T-helper 2 cell treated with Interferon-gamma antibody and Interleukin-4, amounts not matched to agents 5 μg/mL and 100 μg/mL, for 36 hours (primary cell): ENCODE measurements at regions not wholly inside any gene's neighbourhood (a gene's known extent, or its start where the extent isn't known, plus 50 kb on each side); places are given as distances from the start of the nearest gene placed in this dataset.
"Not testable (repeated sequence)": the region's sequence is repeated elsewhere in the genome, so short reads cannot be mapped to it uniquely, and the experiment has no call there.

ENCODE experiments used
- DNase-seq: peaks from one replicate; pipeline ENCODE4 v3.0.0; 2021; ENCODE audit warnings: low spot score
- H3K27ac Mint-ChIP-seq: one replicate; pipeline ENCODE4 v1.8.0; 2021; ENCODE audit warnings: mild to moderate bottlenecking, mixed read lengths
- H3K27me3 Mint-ChIP-seq: one replicate; pipeline ENCODE4 v1.8.0; 2021; ENCODE audit warnings: low read depth, mixed read lengths
- H3K36me3 Mint-ChIP-seq: one replicate; pipeline ENCODE4 v1.8.0; 2021; ENCODE audit warnings: low read depth, mixed read lengths
- H3K4me1 Mint-ChIP-seq: one replicate; pipeline ENCODE4 v1.8.0; 2021; ENCODE audit warnings: low read depth, mixed read lengths
- H3K4me3 Mint-ChIP-seq: one replicate; pipeline ENCODE4 v1.8.0; 2022; ENCODE audit warnings: mild to moderate bottlenecking, moderate library complexity, mixed read lengths
- H3K9me3 Mint-ChIP-seq: one replicate; pipeline ENCODE4 v1.8.0; 2021; ENCODE audit warnings: mixed read lengths

DNA sequence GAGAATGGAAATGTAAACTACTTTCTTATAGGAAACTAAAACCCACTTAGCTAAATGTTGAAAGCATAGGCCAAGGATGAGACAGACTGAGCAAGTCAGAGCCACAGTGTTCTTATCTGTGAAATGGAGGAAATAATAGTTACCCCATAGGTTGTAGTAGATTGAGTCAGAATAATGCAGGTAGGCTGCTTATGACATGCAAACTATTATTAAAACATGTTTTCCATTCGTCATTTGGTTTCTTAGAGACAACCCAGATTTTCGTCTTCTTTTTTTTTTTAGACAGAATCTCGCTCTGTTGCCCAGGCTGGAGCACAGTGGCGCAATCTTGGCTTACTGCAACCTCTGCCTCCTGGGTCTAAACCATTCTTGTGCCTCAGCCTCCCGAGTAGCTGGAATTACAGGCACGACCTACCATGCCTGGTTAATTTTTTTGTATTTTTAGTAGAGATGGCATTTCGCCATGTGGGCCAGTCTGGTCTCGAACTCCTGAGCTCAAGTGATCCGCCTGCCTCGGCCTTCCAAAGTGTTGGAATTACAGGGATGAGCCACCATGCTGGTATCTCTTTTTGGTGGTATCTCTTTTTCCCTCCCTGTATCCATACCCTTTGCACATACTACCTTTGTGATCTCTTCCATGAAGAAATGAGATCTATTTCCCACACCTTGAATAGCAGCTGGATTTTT lies 196.5 kb upstream of the ZNF217 start:
- no peak for DNase-seq
- no peak overlapping the region for H3K27ac Mint-ChIP-seq

DNA sequence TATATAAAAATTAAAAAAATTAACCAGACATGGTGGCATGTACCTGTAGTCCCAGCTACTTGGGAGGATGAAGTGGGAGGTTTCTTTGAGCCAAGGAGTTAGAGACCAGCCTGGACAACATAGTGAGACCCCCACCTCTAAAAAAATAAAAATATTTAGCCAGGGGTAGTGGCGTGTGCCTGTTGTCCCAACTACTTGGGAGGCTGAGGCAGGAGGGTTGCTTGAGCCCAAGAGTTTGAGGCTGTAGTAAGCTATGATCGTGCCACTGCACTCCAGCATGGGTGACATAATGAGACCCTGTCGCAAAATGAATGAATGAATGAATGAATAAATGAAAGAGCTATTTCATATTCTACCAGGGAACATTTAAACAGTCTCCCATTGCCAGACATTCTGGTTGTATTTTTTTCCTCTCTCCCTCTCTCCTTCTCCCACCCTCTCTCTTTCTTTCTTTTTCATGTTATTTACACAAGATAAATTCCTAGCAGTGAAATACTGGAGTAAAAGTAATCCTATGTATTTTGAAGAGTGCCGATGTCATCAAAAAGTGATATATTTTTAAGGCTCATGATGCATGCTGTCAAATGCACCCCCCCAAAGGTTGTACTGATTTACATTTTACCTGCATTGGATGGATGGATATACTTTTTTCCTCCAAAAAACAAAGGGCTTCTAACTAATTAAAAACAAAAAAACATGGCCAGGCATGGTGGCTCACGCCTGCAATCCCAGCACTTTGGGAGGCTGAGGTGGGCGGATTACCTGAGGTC lies 194.8 kb upstream of the ZNF217 start:
- Mint-ChIP-seq H3K27ac (no peak overlapping the region), H3K9me3 (no peaks in the 10 kb centered on the region)

More for the DNA sequence above, 196.5 kb upstream of the ZNF217 start:
- Mint-ChIP-seq H3K27me3 (no peaks in the 10 kb centered on the region), H3K4me1 (peaks cover 24% of the 10 kb centered on the region), H3K9me3 (no peaks in the 10 kb centered on the region), H3K4me3 (no peak overlapping the region), H3K36me3 (no peaks in the 10 kb centered on the region)

DNA sequence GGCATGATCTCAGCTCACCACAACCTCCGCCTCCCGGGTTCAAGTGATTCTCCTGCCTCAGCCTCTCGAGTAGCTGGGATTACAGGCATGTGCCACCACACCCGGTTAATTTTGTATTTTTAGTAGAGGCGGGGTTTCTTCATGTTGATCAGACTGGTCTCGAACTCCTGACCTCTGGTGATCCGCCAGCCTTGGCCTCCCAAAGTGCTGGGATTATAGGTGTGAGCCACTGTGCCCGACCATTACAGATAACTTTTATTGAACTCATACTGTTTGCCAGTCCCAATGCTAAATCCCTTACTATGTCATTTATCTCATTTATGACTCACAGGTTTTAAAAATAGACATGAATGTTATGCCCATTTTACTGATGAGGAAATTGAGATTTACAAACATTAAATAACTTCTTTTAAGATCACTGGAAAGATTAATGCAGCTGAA lies 193.9 kb upstream of the ZNF217 start:
- H3K9me3 Mint-ChIP-seq, DNase-seq, H3K36me3 Mint-ChIP-seq, H3K27me3 Mint-ChIP-seq, H3K27ac Mint-ChIP-seq, H3K4me3 Mint-ChIP-seq: not testable (repeated sequence)
- peaks cover 22% of the 10 kb centered on the region for H3K4me1 Mint-ChIP-seq

More for the DNA sequence above, 194.8 kb upstream of the ZNF217 start:
- no peaks in the 10 kb centered on the region for H3K27me3 Mint-ChIP-seq
- no peak for DNase-seq
- no peak overlapping the region for H3K4me3 Mint-ChIP-seq
- H3K4me1 Mint-ChIP-seq: peaks cover 24% of the 10 kb centered on the region
- H3K36me3 Mint-ChIP-seq: no peaks in the 10 kb centered on the region

DNA sequence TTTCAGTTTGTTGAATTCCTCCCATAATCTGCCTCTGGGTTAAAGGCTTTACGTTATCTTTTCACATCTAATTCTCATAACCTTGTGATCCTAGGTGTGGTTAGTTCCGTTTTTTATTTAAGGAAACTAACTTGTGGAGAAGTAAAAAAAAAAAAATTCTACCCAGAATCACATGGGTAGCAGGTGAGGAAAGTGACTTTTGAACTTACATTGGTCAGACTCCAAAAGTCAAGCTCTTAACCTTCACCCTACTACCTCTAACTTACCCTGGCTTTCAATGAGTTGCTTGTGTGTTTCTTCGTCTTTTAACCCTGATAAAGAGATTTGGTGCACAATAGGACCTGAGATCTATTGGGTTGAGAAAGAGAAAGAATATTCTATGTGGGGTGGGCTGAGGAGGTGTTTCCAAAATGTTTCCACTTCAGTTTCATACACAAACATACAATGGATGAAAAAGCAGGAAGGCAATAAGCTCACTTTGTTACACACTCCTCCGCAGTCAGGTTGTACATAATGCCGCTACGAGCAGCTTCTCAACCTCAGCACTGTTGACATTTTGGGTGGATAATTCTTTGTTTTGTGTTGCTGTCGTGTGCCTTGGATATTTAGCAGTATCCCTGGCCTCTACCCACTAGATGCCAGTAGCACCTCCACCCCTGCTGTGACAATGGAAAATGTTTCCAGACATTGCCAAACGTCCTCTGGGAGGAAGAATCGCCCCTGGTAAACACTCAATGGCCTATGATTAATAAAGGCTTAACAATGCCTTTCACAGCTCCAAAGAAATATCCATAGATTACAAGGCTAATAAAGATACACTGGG lies 193.0 kb upstream of the ZNF217 start:
- H3K27me3 Mint-ChIP-seq: no peaks in the 10 kb centered on the region
- H3K9me3 Mint-ChIP-seq: no peaks in the 10 kb centered on the region
- no peak overlapping the region for H3K27ac Mint-ChIP-seq
- peaks cover 22% of the 10 kb centered on the region for H3K4me1 Mint-ChIP-seq
- H3K36me3 Mint-ChIP-seq: no peaks in the 10 kb centered on the region
- no peak for DNase-seq
- no peak overlapping the region for H3K4me3 Mint-ChIP-seq

DNA sequence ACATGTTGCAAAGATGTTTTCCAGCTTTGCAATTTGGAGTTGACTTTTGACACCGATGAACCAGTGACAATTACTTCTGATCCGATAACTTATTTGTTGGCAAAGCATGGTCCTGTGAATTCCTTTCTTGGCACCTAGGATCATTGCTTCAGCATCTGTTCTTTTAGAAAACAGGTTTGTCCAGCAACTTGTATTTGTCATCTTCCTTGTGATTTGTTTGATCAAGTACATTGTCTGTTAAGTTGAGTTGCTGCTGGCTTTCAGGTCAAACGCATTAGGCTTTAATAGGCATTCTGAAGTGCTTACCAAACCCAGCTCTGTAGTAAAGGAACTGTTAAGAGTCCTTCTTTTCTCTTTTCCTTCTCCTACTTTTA lies 192.4 kb upstream of the ZNF217 start:
- no peaks in the 10 kb centered on the region for H3K27me3 Mint-ChIP-seq
- no peaks in the 10 kb centered on the region for H3K9me3 Mint-ChIP-seq
- peaks cover 22% of the 10 kb centered on the region for H3K4me1 Mint-ChIP-seq
- H3K27ac Mint-ChIP-seq: no peak overlapping the region
- H3K4me3 Mint-ChIP-seq: no peak overlapping the region
- DNase-seq: no peak
- no peaks in the 10 kb centered on the region for H3K36me3 Mint-ChIP-seq

DNA sequence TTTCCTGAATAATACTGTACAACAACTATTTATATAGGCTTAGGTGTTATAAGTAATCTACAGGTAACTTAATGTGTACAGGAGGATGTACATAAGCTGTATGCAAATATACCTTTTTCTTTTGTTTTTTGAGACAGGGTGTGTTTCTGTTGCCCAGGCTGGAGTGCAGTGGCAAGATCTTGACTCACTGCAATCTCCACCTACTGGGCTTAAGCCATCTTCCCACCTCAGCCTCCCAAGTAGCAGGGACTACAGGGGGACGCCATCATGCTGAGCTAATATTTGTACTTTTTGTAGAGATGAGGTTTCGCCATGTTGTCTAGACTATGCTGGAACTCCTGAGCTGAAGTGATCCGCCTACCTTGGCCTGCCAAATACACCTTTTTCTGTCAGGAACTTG lies 191.7 kb upstream of the ZNF217 start:
- DNase-seq: no peak
- Mint-ChIP-seq H3K9me3 (no peaks in the 10 kb centered on the region), H3K4me3 (no peak overlapping the region), H3K36me3 (no peaks in the 10 kb centered on the region), H3K27ac (no peak overlapping the region), H3K4me1 (peaks cover 22% of the 10 kb centered on the region), H3K27me3 (no peaks in the 10 kb centered on the region)

DNA sequence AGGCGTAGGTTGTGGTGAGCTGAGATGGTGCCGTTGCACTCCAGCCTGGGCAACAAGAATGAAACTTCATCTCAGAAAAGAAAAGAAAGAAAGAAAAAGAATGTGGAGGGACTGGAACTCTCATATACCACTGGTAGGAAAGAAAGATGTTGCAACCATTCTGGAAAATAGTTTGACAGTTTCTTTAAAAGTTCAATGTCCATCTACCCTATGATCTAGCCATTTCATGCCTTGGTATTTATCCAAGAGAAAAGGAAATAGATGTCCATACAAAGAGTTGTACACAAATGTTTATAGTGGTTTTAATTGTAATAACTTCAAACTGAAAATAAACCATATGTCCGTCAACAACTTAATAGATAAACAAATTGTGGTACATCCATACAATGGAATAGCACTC lies 190.1 kb upstream of the ZNF217 start:
- DNase-seq: no peak
- H3K9me3 Mint-ChIP-seq: no peaks in the 10 kb centered on the region
- no peak overlapping the region for H3K27ac Mint-ChIP-seq
- H3K4me3 Mint-ChIP-seq: no peak overlapping the region
- no peaks in the 10 kb centered on the region for H3K27me3 Mint-ChIP-seq
- no peaks in the 10 kb centered on the region for H3K36me3 Mint-ChIP-seq
- peaks cover 14% of the 10 kb centered on the region for H3K4me1 Mint-ChIP-seq

DNA sequence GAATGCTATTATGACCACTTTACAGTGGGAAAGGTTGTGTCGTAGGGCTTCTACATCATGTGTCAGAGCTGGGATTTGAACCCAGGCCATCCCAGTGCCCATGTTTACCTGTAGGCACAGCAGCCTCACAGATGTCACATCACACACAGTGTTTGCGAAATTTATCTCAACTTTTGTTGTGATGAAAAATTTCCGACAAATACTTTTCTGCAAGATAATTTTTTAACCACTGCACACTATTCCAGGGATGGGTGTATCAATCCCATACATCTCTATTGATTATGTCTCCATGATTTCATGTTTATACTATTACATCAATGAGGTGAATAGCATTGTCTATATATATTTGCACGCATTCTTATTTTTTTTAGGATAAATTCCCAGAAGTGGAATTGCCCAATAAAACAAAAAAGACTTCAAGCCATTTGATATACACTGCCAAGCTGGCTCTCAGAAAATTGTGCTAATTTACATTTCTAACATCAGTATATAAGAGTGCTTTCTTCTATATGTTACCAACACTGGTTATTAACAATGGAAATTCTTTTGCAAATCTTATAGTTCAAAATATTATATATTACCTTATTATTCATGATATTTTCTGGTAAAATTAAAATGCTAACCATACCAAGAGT lies 189.1 kb upstream of the ZNF217 start:
- Mint-ChIP-seq H3K9me3 (no peaks in the 10 kb centered on the region), H3K27ac (no peak overlapping the region), H3K4me3 (no peak overlapping the region)

DNA sequence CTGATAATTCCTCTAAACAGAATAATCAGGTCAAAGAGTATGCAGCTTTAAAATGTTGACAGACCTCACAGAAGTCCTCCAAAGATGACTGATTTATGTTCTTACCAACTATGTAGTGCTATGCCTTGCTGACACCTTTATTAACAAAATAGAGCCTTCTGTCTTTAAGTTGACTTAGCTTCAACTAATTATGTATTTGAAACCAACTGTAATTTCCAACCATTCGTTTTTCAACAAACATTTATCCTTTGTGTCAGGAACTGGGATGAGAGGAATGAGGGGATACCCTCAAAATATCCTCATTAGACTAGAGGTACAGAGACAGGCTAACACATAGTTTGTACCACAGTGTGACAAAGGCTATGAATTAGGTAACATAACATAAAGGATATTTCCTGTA lies 186.2 kb upstream of the ZNF217 start:
- no peak overlapping the region for H3K4me3 Mint-ChIP-seq
- no peaks in the 10 kb centered on the region for H3K27me3 Mint-ChIP-seq
- H3K4me1 Mint-ChIP-seq: peaks cover 3% of the 10 kb centered on the region
- no peak for DNase-seq
- no peaks in the 10 kb centered on the region for H3K36me3 Mint-ChIP-seq
- no peak overlapping the region for H3K27ac Mint-ChIP-seq
- no peaks in the 10 kb centered on the region for H3K9me3 Mint-ChIP-seq

More for the DNA sequence above, 189.1 kb upstream of the ZNF217 start:
- Mint-ChIP-seq H3K27me3 (no peaks in the 10 kb centered on the region), H3K4me1 (peaks cover 16% of the 10 kb centered on the region), H3K36me3 (no peaks in the 10 kb centered on the region)
- no peak for DNase-seq

DNA sequence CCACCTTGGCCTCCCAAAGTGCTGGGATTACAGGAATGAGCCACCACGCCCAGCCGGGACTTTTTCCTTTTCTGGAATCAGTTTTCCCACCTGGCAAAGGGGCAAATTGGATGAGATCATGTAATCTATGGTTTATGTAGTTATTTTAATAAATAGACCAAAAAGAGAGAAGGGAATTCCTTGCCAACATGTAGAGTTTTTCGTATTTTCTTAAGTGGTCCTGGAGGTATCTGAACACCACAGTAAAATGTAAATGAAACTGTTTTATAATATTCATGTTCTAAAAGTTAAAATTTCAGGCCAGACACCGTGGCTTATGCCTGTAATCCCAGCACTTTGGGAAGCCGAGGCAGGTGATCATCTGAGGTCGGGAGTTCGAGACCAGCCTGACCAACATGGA lies 185.1 kb upstream of the ZNF217 start:
- Mint-ChIP-seq H3K4me3 (no peak overlapping the region), H3K27ac (no peak overlapping the region), H3K27me3 (no peaks in the 10 kb centered on the region), H3K36me3 (no peaks in the 10 kb centered on the region), H3K4me1 (peaks cover 3% of the 10 kb centered on the region), H3K9me3 (no peaks in the 10 kb centered on the region)
- DNase-seq: no peak

DNA sequence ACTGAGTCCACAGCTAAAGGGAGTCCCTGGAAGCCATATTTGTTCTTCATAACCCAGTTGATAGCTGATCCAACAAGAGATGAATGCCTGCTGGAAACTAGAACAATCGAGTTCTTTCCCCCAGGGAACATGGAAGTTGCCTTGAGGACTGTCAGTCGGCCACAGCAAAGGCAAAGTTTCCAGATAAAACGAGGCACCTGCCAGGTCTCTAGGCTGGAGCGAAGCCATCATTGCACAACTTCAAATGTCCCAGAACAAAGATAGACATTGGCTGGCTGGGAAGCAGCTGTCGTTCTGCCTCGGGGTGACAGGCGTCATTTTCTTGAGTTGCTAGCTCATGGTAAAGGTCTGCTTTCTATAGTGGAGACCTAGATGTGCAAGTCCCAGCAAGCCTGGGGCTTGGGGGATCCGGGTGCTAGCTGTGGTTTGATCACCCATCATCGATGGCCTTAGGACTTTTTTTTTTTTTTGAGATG lies 184.4 kb upstream of the ZNF217 start:
- H3K36me3 Mint-ChIP-seq: no peaks in the 10 kb centered on the region
- no peaks in the 10 kb centered on the region for H3K27me3 Mint-ChIP-seq
- no peaks in the 10 kb centered on the region for H3K9me3 Mint-ChIP-seq
- no peak for DNase-seq
- peaks cover 3% of the 10 kb centered on the region for H3K4me1 Mint-ChIP-seq
- H3K4me3 Mint-ChIP-seq: no peak overlapping the region
- H3K27ac Mint-ChIP-seq: no peak overlapping the region

DNA sequence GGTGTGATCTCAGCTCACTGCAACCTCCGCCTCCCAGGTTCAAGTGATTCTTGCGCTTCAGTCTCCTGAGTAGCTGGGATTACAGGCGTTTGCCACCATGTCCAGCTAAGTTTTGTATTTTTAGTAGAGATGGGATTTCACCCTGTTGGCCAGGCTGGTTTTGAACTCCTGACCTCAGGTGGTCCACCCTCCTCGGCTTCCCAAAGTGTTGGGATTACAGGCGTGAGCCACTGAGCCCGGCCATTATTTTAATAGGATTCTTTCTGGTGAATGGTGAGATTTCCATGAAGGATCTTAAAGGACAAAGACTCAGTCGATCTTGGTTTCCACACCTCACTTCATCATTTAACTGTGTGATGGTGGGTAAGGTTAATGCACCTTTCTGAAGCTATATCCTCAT lies 183.8 kb upstream of the ZNF217 start:
- DNase-seq, H3K36me3 Mint-ChIP-seq, H3K27me3 Mint-ChIP-seq, H3K4me3 Mint-ChIP-seq, H3K9me3 Mint-ChIP-seq, H3K4me1 Mint-ChIP-seq, H3K27ac Mint-ChIP-seq: not testable (repeated sequence)

DNA sequence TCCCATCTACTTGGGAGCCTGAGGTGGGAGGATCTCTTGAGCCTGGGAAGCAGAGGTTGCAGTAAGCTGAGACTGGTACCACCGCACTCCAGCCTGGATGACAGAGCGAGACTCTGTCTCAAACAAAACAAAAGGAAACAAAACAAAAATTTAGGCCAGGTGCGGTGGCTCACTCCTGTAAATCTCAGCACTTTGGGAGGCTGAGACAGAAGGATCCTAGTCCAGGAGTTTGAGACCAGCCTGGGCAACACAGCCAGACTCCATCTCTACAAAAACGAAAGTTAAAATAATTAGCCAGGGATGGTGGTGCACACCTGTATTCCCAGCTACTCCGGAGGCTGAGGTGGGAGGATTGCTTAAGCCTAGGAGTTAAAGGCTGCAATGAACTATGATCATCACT lies 183.2 kb upstream of the ZNF217 start:
- H3K27me3 Mint-ChIP-seq: no peaks in the 10 kb centered on the region
- H3K9me3 Mint-ChIP-seq: no peaks in the 10 kb centered on the region
- peaks cover 3% of the 10 kb centered on the region for H3K4me1 Mint-ChIP-seq
- no peak overlapping the region for H3K4me3 Mint-ChIP-seq
- no peak for DNase-seq
- no peaks in the 10 kb centered on the region for H3K36me3 Mint-ChIP-seq
- H3K27ac Mint-ChIP-seq: no peak overlapping the region
